Stimulated activated CD4-positive, alpha-beta T cell treated with anti-CD3 and anti-CD28 coated beads, TNF-alpha, amount 100 ng/mL, for 1 hour (primary cell): ENCODE measurements at regions not wholly inside any gene's neighbourhood (a gene's known extent, or its start where the extent isn't known, plus 50 kb on each side); places are given as distances from the start of the nearest gene placed in this dataset.
"Not testable (repeated sequence)": the region's sequence is repeated elsewhere in the genome, so short reads cannot be mapped to it uniquely, and the experiment has no call there.

ENCODE experiments used
- DNase-seq, 3 donors: peaks; one replicate each; pipeline ENCODE4 v3.0.0-alpha.2; 2020; ENCODE audit warnings: low read depth in 3 of 3, low spot score in 1 of 3

DNA sequence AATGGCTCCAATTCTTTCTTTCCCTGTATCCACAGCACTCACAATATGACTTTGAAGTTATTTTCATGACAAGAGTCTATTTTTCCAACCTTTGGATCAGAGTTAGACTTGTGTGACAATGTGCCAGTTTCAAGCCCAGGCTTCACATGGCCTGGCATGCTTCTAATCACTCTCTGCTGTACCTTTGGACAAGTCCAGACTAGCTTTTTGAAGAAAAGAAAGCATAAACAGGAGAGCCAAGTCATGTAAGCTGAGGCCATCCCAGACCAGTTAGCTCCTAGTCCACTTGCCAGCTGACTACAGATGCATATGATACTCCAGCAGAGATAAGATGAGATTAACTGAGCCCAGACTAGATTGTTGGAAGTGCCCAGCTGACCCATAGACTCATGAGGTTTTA is 513.6 kb upstream of the C9orf72 start:
- DNase-seq, result no peak

DNA sequence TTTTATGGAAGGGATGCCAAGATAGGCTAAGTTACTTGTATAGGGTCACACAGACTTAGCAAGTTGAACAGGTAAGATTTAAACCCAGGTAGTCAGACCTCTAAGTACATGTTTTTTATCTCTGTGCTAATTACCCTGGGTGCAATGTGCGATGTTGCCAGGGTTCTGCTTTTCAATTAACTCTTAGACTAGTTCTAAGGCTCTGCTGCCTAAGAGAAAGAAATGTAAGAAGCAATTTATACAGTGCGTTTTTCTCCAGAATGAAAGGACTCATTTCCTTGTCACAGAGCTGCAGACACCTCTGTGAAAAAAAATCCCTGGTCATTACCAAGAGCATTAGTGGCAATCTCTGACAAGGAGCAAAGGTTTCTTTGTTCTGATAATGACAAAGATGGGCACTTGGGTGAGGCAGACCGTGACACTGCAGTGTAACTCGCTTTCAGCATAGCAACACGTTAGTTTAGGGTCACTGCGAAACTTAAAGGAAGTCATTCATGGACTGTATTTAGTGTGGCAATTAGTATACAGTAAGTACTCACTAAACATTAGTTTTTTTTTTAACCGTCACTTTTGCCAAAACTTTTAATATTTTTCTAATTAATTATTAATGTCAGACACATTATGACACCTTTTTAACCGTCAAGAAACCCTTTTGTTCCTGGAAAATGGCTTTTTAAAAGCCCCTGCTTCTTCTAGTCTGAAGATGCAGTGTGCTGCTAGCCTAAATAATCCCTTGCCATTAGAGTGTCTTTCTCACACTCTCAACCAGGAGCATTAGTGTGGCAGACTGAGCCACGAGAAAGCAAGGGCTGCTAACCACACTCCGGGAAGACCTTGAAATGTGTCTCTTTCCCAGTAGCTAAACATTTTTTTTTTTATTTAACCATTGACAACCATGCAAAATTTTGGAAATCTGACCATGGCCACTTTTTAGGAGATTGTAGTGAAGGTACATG is 520.0 kb upstream of the C9orf72 start:
- DNase-seq, result no peak

DNA sequence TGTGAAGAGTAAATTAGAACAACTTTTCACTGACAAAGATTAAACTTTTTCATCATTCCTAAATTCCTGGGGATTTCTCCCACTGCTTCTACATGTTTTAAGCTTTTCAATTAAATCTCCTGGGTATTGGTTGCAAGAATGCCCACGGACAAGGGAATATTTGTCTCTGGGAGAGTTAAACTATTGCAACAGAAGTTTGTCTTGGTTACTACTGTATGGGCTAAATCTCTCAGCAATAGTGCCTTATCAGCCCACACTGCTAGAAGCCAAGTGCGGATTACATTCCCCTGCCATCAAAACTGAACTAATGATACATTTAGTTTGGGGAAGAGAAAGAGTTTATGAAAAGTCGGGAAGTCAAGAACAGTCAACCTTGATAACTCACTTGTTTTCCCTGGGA is 528.2 kb upstream of the C9orf72 start:
- no peak for DNase-seq

DNA sequence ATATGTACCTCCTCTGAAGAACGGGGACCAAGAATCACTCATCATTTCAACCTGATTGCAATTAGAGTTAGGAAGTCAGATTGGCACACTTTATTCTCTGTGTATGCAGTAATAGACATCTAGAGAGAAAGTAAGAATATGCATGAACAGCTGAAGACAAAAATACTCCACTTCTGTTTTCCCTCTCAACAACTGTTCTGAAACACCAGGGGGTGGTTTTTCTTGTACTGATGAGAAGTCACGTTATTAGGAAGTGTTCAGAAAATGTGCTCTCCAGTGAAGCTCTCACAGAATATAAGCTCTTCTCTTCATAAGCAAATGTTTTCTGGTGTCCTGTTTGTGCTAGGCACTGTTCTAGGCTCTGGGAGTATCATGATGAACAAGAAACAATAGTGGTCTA is 531.7 kb upstream of the C9orf72 start:
- DNase-seq, result no peak

DNA sequence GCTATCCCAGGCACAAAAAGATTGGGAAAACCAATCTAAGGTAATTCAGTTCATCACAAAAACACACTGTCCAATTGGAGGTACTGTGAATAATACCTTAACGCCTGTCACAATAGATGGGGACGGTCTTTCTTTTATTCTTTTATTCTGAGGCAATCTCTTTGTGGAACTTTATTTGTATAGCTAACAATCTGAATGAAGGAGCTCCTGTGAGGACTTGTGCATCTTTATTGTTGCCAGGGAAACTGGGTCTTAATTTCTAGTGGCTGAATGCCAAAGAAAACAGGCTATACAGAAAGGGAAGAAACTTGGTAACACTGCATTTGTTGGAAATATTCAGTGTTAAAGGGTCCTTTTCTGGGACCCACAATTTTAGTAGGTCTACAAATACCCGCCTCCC is 546.9 kb upstream of the C9orf72 start:
- DNase-seq, result no peak

DNA sequence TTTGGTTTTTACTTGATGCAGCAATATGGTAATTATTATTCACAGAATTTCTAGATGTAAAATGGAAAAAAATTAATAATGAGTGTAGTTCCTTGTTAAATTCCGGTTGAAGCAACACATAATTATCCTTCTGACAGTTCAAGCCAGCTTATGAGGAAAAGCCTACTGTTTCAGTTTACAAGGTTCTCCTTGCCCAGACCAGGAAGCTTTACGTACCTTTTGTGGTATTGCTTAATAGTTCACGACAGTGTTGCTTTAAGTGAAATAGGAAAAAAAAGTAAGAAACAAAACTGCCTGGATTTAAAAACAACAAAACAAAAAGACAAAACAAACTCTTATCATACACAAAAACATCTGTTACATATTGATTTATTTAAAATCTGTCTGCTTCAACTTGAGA is 547.3 kb upstream of the C9orf72 start:
- DNase-seq, result no peak

DNA sequence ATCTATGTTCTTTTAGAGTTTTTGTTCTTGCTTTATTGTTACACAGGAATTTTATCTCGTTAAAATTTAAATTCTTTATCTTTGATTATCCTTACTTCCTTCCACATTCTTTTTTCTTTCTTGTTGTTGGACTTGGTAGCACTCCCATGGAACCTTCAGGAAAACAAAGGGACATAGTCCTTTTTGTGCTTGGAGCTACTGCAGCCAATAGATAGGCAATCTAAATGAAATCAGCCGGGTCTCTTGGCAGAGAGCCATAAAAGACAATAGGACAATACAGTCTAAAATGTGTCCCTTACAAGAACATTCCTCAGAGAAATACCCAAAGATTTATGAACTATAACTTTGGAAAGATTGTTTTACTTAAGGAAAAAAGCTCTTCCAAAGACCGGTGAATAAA is 548.1 kb upstream of the C9orf72 start:
- DNase-seq, result no peak

DNA sequence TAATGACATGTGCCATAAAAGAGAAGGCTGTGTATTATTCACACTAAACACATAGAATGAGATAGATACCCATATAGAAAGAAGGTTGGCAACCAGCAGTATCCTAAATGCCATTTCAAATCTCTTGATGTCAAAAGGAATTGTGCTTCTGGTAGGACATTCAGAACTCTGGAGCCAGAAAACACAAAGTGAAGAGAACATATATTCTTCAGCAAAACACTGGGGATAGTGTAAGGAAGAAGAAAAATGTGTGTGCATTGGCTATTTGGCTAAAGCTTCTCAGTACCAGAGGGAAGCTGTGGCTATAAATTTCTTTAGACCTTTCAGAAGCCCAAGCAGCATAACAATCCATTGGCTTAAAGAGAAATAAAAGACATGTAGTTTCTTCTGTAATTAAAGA is 551.6 kb upstream of the C9orf72 start:
- no peak for DNase-seq

DNA sequence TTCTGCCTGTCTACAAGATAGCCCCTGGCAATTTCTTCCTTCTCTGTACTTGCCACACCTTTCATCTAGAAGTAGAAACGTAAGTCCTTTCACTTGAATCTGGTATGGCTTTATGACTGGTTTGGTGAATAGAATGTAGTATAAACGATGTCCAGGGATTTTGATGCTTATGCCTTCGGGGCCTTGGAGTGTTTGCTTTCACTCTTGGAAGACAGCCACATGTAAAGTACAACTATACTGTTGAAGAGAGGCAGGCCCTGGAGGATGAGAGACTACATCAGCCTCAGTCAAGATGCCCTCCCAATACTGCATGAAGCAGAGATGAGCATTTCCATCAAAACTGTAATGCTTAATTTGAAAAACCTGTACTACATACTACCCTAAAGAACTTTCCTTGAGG is 553.8 kb upstream of the C9orf72 start:
- no peak for DNase-seq

DNA sequence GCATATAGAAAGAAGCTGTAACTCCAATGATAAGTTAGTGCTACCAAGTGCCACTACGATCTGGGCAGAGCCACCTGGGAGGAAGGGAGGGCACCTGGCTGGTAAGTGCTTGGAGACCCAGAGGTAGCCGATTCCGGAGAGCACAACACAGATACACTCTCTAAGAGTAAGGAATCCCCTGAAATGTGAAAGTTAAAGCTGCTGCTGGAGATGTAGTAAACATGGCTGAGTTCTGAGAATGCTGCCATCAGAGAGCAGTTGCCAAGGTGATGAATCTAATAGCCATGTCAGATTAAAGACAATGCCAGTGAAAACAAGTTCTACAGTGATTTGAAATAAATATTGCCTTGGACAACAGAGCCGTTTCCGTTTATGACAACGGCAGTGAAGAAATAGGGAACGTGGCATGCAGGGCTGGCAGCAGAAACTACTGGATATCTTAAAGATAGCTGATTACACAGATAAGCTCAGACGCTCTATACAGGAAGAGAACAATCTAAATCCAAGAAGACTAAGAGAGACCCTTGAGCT is 561.2 kb upstream of the C9orf72 start:
- DNase-seq, result no peak

DNA sequence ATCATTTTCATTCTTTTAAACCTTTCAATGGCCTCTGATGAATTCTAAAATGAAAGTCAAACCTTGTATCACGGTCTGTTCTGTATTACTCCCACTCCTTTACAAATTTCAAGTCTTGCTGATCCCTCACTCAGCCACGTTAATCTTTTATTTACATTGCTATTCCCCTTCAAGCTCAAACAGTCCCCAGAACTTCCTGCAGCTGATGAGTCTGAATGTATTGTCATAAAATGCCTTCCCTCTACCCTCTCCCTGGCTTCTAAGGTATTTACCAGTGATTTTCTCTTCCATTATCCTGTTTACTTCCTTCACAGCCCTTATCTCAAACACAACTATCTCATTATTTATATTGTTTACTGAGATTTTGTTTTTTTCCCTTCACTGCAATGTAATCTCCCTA is 562.3 kb upstream of the C9orf72 start:
- DNase-seq, result no peak

DNA sequence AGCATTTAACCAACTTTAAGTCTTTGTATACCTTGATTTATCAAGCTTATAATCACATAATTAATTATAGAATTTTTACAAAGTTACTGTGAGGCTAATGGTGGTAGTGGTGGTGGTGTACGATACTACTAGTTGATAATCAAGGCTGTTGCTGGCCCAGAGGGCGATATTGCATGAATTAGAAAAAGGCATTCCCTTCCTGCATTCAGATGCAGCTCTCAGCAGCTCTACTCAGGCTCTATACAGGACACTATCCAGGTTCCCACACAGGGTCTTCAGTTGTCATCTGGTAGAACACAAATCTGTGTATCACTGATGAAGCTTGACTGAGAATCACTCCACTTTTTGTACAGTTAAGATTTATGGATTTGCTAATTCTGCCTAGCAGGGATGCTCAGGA is 562.8 kb upstream of the C9orf72 start:
- DNase-seq, result no peak

DNA sequence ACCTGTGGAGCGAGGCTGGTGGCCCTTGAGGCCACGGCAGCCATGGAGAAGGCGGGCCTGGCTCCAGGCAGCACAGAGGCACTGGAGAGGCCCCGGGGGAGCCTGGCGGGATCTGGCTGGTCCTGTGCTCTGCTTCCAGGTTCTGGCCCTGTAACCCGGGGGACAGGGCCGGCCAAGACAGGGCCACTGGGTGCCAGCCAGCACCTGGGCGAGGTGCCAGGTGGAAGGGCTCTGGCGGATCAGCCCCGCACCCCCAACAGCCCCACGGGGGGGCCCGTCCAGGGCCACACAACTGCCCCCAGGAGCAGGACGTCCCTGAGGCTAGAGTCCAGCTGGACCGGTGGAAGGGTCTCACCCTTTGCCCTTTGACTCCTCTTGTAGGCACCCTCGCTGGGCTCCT is 574.1 kb upstream of the C9orf72 start:
- not testable (repeated sequence) for DNase-seq

DNA sequence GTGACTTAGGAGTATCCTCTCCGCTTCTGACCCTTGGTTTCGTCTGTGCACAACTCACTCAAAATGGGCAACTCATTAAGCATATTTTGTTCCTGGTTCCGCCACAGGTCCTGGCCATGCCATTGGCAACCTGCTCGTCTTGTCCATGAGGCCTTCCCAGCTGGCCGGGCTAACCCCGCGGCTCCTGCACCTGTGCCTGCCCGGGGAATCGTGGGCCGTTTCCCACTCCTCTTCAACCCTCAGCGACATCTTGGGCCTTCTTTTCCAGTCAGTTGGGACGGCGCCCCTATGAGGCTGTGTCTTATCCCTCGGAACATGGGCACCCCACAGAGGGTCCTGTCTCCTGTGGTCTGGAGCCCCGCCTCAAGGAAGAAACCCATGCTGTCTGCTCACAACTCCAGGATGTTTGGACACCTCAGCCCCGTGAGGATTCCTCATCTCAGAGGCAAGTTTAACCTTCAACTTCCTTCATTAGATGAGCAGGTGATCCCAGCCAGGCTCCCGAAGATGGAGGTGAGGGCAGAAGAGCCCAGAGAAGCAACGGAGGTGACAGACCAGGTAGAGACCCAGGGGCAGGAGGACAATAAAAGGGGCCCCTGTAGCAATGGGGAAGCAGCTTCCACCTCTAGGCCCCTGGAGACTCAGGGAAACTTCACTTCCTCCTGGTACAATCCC is 574.8 kb upstream of the C9orf72 start:
- not testable (repeated sequence) for DNase-seq

DNA sequence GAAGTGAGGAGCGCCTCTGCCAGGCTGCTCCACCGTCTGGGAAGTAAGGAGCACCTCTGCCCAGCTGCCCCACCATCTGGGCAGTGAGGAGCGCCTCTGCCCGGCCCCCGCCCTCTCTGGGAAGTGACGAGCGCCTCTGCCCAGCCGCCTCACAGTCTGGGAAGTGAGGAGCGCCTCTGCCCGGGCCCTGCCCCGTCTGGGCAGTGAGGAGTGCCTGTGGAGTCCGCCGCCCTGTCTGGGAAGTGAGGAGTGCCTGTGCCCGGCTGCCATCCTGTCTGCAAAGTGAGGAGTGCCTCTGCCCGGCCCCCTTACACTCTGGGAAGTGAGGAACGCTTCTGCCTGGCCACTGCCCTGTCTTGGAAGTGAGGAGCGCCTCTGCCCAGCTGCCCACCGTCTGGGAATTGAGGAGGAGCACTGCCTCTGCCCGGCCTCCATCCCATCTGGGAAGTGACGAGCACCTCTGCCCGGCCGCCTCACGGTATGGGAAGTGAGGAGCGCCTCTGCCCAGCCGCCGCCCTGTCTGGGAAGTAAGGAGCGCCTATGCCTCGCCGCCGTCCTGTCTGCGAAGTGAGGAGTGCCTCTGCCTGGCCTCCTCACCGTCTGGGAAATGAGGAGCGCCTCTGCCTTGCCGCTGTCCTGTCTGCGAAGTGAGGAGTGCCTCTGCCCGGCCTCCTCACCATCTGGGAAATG is 576.2 kb upstream of the C9orf72 start:
- DNase-seq, result not testable (repeated sequence)

DNA sequence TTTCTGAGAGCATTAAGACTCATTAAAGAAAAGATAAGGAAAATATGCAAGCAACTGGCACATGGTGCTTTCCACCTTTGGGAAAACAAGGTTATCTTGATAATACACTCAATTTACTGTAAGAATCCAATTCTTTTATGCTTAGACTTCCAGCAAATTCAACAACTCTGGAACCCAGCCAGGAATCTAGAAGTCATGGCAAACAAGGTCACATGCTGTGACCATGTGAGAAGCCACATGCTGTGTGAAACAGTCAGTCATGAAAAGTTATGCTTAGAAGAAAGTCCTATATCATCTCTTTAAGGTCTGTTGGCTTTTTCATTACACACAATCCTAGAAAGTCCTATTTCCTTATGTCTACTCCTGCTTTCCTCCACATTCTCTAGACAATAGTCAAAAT is 581.8 kb upstream of the C9orf72 start:
- DNase-seq, result no peak

DNA sequence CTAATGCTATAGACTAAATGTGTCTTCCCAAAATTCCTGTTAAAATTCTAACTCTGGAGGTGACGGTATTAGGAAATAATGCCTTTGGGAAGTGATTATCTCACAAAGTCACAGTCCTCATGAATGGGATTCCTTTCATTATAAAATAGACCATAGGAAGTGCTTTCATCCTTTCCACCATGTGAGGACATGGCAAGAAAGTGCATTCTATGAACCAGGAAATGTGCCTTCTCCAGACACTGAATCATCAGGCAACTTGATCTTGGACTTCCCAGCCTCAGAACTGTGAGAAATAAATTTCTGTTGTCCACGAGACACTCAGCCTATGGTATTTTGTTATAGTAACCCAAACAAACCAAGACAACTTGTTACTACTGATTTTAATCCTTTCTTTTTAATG is 582.4 kb upstream of the C9orf72 start:
- no peak for DNase-seq

DNA sequence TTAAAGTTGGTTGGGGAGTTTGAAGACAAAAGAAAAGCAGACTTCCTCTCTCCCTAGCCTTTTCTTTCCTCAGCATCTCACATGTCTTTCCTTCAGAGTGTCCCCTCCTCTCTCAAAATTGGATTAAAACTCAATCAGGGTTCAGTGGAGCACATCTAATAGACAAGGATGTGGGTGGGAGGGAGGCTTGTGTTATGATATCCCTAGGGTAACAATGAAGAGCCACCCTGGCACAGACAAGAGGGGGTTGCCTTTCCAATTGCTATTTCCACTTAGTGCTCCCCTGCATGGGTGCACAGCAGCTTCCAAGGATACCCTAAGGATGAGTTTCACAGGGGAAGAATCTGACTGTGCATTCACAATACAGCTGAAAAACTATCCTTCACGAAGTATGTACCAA is 585.2 kb upstream of the C9orf72 start:
- no peak for DNase-seq

DNA sequence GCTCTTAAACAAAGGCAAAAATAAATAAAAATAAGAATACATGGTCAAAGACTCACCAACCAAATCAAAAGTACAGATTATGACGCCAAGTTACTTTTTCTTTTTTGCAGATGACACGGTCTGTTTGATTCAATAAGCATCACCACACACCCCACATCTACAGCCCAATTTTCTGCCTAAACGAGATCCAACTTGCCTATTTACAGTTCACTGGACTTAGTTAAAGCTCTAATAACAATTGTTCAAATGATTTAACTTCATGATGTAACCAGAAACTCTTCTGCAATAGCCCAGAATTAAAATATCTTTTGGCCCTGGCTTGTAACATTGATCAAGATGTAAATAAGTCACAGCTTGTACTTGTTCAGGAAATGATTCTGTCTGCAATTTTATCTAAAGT is 590.3 kb upstream of the C9orf72 start:
- no peak for DNase-seq

DNA sequence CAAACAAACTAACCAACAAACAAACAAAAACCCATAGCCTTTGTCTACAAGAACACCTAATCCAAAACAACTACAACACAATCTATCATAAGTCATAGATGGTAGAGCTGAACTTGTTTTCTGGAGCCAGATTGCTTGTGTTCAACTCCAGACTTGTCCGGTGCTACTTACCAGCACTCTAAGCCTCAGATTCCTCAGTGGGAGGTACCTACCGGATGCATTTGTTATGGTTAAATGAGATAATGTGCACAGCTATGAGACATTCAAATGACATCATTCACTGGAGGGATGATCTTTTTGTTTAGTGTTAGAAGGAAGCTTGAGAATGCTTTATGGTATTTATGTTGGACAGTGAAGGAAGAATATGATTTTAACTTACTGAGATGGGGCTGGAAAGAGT is 592.9 kb upstream of the C9orf72 start:
- no peak for DNase-seq

DNA sequence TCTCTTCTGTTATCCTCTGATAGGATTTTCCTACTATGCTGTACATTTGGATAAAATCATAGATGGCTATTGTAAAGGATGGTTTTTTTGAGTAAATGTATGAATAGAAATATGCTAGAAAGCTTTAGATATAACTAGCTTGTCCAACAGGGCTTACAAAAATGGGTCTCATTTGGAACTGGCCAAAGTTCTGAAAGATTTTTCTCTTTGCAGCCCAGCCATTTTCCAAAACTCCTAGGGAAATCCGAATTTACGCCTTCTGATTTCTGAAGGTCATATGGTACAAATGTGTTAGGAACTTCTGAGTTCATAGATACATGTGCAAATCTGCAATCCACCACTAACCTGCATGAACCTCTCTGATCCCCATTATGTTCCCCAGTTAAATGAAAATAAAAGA is 603.9 kb upstream of the C9orf72 start:
- DNase-seq, result no peak

DNA sequence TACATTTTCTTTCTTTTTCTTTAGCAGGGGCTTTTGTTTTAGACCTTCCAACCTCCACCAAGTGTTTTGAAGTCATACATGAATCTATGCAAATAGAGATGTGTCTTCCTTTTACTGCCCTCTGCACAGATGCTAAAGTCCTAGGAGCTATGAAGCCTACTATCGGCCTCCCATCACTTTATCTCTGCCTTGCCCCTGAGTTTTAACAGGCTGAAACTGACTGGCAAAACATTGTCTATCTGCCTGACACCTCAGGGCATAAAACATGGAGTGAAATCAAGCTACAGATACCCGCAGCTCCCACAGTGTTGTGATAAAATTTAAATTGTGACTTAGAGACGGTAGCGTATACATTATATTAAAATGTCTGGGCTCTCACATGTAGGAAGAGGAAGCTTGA is 604.6 kb upstream of the C9orf72 start:
- DNase-seq, result no peak
